HG03097 (cell line): ENCODE measurements at regions not wholly inside any gene's neighbourhood (a gene's known extent, or its start where the extent isn't known, plus 50 kb on each side); places are given as distances from the start of the nearest gene placed in this dataset.

Experiments used
- ATAC-seq: cut with Tn5 transposase; IDR thresholded peaks from one replicate; pipeline ENCODE4 v1.9.1; 2021; ENCODE audit not compliant: unreplicated experiment, low FRiP score

DNA sequence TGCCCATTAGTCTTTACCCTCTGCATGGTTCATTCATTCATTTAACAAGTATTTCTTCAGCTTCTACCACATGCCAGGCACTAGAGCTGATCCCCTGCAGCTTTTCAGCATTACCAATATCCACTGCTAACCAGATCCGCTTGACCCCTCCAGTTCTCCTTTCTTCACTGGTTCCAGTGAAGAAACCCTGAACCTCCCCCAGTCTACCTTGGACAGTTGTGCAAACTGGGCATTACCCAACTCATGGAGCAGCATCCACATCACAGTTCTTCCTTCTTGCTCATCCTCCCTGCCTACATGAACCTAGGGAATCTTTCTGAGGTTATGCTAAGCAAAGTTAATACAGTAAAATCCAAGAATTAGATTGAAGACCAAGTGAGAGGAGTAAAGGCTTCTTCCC, 78.7 kb upstream of the SERP2 start:
- no peak for ATAC-seq

GRCh38 chr13:44296856-44297255, 76.8 kb upstream of the SERP2 start:
- no peak for ATAC-seq

DNA sequence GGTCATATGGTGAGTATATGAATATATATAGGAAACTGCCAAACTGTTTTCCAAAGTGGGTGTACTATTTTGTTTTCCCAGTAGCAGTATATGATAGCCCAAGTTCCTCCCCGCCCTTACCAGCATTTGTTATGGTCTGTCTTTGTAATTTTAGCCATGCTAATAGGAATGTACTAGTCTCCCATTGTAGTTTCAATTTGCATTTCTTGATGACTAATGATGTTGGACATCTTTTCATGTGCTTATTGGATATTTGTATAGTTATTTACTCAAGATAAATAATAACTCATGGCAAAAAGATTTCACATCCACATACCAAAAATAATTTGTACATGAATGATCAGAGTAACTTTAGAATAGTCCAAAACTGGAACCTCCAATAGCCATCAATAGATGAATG, 75.3 kb upstream of the SERP2 start:
- no peak for ATAC-seq

- no peak for ATAC-seq
These were observed 74.3 kb upstream of the SERP2 start for GRCh38 chr13:44299152-44299943.

DNA sequence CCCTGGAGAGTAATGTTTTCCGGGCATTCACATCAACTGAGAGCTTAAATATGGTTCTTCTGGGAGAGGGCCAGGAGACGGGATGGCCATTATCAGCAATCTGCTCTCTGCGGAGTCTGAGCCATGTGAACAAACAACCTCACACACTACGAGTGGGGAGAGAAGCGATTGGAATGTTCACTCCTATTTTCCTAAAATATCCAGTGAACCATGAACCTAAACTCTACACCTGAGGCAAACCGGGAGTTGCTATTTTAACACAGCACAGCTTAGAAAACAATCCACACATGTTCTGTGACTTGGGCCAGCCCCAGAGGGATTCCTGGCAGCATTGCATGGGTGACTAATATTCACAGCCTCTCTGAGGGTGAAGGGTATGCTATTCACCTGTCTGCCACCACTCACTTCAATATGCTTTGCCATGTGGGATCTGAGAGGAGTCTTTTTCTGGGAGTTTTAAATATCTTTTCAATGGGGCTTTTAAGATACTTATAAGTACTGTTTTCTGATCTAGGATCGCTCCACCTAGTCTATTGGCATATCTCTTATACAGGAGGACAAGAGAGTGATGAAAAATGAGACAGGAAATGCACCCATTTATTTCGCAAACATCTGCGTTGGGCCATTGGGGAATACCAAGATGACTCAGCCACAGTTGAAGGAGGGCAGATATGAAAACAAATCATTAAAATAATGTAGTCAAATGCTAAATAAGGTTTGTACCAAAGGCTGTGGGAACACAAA, 72.6 kb upstream of the SERP2 start:
- peak; percentile 70 for ATAC-seq

DNA sequence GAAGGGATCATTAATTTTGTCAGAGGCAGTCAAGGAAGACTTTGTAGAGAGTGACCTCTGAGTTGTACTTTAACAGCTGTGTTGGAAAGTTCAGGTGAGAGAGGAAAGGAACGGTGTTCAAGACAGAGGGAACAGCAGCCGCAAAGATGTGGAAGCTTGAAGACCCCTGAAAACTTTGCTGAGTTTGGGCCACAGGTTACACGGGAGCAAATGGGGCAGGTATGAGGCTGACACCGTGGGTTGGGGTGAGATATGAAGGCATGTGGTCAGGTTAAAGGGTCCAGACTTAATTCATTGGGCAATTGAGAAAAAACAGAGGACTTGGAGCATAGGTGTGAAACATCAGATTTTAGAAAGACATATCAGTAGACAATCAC, 72.0 kb upstream of the SERP2 start:
- no peak for ATAC-seq

- ATAC-seq, result no peak
These were observed 71.4 kb upstream of the SERP2 start for GRCh38 chr13:44302233-44302632.

- ATAC-seq, result no peak
These were observed 70.6 kb upstream of the SERP2 start for GRCh38 chr13:44302940-44303575.

- ATAC-seq, result no peak
These were observed 69.8 kb upstream of the SERP2 start for GRCh38 chr13:44303681-44304432.

DNA sequence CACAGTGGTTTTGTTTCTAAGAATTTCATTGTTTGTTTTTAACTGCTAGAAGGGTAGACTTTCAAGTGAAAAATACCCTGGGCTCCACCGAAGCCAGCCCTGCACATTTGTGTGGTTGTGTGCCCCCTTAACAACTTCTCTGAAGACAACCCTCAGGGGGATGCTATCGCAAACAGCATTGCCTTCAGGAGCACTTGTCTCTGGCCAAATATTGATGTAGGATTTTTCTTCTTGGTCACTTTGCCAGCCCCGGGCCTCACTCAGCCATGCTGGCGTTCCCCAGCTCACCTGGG, 69.2 kb upstream of the SERP2 start:
- no peak for ATAC-seq

GRCh38 chr13:44305286-44305685, 68.3 kb upstream of the SERP2 start:
- ATAC-seq, result no peak

GRCh38 chr13:44305917-44306370, 67.7 kb upstream of the SERP2 start:
- ATAC-seq, result no peak

DNA sequence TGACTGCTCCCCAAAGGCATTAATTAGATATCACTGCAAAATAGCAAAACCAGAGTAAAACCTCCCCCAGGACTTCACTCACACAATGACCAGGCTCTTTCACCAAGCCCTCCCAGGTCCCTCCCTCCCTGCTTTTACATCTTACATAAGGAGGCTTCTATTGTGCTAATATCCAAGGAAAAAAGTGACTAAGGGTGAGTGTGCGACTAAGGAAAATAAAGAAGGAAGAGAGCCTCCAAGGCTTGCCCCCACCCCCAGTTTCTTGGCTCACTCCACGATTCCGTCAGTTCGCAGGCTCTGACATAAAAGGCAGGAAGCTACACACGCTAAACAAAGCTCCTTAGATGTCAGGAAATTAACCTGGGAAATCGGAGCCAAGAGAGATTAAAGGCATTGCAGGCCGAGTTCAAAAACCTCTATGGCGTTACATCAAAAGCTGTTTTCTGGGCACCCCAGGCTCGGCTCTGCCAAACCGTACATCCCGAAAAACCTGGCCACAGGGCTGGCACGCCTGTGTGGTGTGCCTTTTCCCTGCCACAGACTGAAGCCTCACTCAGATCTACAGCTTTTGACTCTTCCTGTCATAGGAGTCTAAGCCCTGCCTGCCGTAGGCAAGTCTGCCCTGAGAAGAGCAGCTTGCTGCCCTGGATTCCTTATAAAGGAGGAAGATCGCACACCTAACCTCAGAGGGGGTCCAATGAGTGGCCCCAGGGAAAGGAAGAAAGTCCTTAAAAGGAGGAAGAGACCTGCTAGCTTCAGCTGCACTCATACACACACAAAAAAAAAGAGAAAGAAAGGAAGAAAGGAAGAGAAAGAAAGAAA, 67.0 kb upstream of the SERP2 start:
- no peak for ATAC-seq

DNA sequence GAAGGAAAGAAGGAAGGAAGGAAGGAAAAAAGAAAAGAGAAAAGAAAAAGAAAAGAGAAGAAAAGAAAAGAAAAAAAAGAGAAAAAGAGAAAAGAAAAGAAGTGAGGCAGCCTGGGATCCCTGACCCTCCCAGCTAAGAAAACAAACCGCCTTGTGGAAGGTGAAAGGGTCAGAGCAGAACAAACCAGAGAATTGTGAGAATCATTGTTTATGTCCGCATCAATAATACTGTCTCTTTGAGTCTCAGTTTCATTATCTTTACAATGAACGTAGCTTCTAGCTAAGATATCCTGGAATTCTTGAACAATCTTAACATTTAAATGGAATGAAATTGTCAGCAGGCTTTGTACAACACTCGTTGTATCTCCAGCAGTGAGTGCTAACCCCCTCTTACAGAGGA, 66.4 kb upstream of the SERP2 start:
- ATAC-seq, result no peak

DNA sequence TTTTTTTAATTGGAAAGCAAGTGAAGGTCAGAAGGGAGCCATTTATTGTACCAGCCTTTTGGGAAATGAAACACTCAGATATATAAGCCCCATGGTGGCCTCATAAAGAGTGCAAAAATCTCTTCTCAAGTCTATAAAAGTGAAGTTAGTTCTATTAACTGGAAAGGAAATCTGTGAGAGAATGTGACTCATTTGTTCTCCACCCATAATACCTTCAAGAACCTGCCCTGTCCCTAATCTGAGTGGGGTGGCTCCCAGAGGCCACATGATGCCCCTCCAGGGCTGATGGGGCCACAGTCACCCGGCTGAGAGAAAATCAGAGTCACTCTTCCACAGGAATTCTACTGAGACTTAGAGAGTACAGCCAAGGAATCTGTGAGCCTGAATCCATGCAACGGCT, 65.8 kb upstream of the SERP2 start:
- no peak for ATAC-seq

DNA sequence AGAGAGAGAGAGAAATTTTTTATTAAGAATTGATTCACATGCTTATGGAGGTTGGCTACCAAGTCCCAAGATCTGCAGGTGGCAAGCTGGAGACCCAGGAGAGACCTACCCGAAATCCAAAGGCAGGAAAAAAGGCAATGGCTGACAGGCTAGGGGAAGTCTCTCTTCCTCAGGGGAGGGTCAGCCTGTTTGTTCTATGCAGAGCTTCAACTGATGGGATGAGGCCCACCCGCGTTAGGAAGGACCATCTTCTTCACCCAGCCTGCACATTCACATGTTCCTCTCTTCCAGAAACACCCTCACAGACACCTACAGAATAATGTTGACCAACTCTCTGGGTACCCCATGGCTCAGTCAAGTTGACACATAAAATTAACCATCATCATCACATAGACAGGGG, 65.3 kb upstream of the SERP2 start:
- no peak for ATAC-seq

DNA sequence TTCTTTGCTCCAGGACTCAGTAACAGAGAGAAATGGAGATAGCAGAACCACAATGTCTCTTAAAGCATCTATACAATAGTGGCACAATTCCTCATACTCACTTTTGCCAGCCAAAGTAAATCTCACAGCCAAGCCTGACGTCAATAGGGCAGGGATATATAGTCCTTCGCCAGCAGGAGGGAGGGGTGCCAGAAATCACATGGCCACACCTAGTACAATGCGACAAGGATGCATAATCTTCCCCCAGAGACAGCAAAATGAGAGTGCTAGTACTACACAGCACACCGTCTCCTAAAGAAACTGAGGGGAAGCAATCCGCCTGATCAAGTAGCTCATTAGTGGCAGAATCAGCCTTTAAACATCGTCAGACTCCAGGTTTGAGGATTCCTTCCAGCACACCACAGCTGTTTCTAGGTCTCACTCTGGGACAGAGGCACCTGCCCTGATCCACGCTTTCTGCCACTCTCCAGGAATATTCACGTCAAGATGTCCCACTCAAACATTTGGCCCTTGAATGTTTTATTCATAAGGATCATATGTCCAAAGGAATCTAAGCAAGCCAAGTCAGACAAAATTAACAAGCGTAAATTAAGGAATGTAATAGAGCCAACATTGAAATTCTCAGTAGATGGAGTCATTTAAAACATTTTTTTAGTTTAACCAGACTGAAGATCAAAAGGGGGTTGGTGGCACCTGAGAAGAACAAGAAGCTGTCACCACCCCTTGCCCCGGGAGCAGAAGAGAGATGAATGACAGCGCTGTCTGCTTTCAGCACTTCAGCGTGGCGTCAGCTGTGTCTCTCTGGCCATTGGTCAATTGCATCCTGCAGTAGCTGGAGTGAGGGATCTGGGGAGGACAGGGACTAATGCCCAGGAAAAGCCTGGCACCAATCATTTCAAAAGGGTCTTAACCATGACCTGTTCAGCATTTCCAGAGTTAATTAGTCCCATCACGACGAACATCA, 63.5 kb upstream of the SERP2 start:
- ATAC-seq, result no peak

DNA sequence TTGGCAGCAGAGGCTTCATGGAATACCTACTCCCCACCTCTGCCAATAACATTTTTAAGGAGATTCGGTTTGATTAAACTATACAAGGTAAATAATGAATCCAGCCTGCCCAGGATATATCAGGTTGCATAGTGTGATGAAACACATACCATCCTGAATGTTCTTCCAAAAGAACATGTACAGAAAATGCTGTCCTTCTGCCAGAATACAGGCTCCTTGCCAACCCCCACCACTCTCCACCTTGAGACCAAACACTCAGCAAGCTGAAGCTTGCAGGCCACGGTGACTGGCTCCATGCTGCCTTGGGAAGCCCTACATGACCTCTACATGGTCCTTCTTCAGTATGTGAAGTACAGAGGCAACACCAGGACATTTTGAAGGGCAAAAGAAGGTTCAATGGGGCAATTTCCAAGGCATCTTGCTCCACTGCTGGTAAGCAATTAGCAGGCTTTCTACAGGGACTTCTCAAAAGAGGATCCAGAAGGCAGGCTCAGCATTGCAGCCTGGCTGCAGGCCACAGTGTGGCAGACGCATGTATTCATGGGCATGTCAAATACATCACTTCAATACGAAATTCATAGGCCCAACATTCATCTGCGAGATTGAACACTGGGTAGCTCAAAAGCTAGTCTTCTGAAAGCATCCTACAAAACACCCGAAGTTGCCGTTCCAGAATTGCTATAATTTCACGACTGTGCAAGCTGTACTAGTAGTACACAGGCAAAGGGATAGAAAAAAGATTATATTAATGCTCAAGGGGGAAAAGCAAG, 62.4 kb upstream of the SERP2 start:
- ATAC-seq, result no peak
